ENCODE measurements at regions not wholly inside any gene's neighbourhood (a gene's known extent, or its start where the extent isn't known, plus 50 kb on each side); places are given as distances from the start of the nearest gene placed in this dataset.
"Not testable (repeated sequence)": the region's sequence is repeated elsewhere in the genome, so short reads cannot be mapped to it uniquely, and the experiment has no call there.

- H3K36me3 Mint-ChIP-seq (ENCODE audit: low read depth) = no peaks in the 10 kb centered on the region
- intact Hi-C loops (cut with DNase I, micrococcal nuclease) = no loop called here
- POLR2A ChIA-PET = no interaction called here
Observed at GRCh38 chr10:2882628-2883027, 184.7 kb upstream of the PFKP start.

DNA sequence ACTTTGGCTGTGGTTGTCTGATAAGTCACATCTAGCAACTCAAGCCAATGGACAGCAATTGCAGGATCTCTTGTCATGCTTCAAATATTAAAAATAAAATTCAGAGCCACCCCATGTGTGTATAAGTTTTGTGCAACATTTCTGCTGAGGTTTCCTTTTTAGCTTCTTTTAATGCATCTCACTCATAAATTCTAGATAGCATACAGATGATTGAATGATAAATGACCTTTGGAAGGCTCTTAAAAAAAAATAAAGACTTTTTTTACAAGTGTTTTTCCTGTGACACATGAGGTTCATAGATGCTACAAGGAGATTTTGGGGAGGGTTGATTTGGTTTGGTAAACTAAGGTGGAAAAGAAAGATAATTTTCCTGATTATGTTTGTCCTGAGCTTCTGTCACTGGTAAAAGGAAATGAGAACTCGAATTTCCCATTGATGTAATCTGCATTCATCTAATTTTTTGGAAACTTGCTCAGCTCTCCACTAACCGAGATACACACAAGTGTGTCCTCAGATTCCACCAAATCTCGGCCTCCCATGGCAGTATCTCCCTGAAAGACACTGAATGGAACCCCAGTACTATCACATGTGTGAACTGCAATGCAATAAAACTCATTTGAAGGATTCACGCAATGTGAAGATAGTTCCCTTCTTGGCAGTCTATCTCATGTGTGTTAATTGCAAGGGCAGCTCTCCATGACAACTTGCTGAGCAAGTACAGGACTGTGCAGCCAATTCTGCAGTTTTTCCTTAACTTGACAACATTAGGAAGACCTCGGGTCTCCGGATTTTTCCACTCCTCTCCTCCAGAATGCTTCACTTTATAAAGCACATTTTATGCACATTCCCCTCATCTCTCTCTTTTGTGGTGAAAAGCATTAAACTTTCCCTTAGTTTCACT, 185.4 kb upstream of the PFKP start:
- ChIA-PET POLR2A (no interaction called here), CTCF (no interaction called here)
- intact Hi-C loops (cut with DNase I, micrococcal nuclease) = no loop called here
- TF ChIP-seq CTCF (IDR thresholded peaks at IDR 0.05) = no peak
- ATAC-seq (ENCODE audit: poor library complexity) (no peak), DNase-seq (no peak)
- no peak overlapping the region for H3K27ac Mint-ChIP-seq
- H3K9me3 ChIP-seq (ENCODE audit: control insufficient read depth in 1 of 2, insufficient read depth in 1 of 2, low read length in 2 of 2) = no peaks in the 10 kb centered on the region
- H3K4me1 ChIP-seq (ENCODE audit: insufficient read depth, low read length) = no peaks in the 10 kb centered on the region
- H3K27ac ChIP-seq (ENCODE audit: low read depth in 1 of 2, low read length in 2 of 2) = no peak overlapping the region
- peaks cover 21% of the 10 kb centered on the region for H3K27me3 Mint-ChIP-seq
- no peaks in the 10 kb centered on the region for H3K27me3 ChIP-seq (ENCODE audit: control insufficient read depth in 1 of 2, insufficient read depth in 2 of 2, low read length in 2 of 2)
- H3K9me3 Mint-ChIP-seq = no peaks in the 10 kb centered on the region
- no peaks in the 10 kb centered on the region for H3K36me3 ChIP-seq (ENCODE audit: insufficient read depth, low read length)
- H3K4me3 Mint-ChIP-seq = no peak overlapping the region
- H3K4me3 ChIP-seq (ENCODE audit: low read length) = no peak overlapping the region
- no peaks in the 10 kb centered on the region for H3K36me3 Mint-ChIP-seq (ENCODE audit: low read depth)
- no peaks in the 10 kb centered on the region for H3K4me1 Mint-ChIP-seq (ENCODE audit: low read depth)

More at GRCh38 chr10:2882628-2883027, 184.7 kb upstream of the PFKP start:
- H3K9me3 ChIP-seq (ENCODE audit: control insufficient read depth in 1 of 2, insufficient read depth in 1 of 2, low read length in 2 of 2) = peaks cover 0 to 3% of the 10 kb centered on the region in 2 experiments
- Mint-ChIP-seq H3K9me3 (no peaks in the 10 kb centered on the region), H3K27ac (no peak overlapping the region), H3K27me3 (peaks cover 21% of the 10 kb centered on the region), H3K4me1 (ENCODE audit: low read depth) (no peaks in the 10 kb centered on the region), H3K4me3 (no peak overlapping the region)
- no peak for ATAC-seq (ENCODE audit: poor library complexity)
- DNase-seq = no peak
- no peak overlapping the region for H3K27ac ChIP-seq (ENCODE audit: low read depth in 1 of 2, low read length in 2 of 2)
- CTCF ChIA-PET = no interaction called here
- peaks cover 0 to 3% of the 10 kb centered on the region in 2 experiments for H3K27me3 ChIP-seq (ENCODE audit: control insufficient read depth in 1 of 2, insufficient read depth in 2 of 2, low read length in 2 of 2)
- no peak overlapping the region for H3K4me3 ChIP-seq (ENCODE audit: low read length)
- no peaks in the 10 kb centered on the region for H3K36me3 ChIP-seq (ENCODE audit: insufficient read depth, low read length)
- no peak for TF ChIP-seq CTCF (IDR thresholded peaks at IDR 0.05)
- H3K4me1 ChIP-seq (ENCODE audit: insufficient read depth, low read length) = no peaks in the 10 kb centered on the region

DNA sequence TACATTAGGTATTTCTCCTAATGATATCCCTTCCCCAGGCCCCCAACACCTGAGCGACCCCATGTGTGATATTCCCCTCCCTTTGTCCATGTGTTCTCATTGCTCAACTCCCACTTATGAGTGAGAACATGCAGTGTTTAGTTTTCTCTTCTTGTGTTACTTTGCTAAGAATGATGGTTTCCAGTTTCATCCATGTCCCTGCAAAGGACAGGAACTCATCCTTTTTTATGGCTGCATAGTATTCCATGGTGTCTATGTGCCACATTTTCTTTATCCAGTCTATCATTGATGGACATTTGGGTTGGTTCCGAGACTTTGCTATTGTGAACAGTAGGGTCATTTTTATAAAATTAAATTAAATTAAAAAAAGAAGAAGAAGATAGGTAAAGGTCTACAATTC, 187.3 kb upstream of the PFKP start:
- POLR2A ChIA-PET; H3K36me3 ChIP-seq (ENCODE audit: insufficient read depth, low read length); H3K4me1 ChIP-seq (ENCODE audit: insufficient read depth, low read length); H3K27me3 ChIP-seq (ENCODE audit: control insufficient read depth in 1 of 2, insufficient read depth in 2 of 2, low read length in 2 of 2); H3K4me1 Mint-ChIP-seq (ENCODE audit: low read depth); ATAC-seq (ENCODE audit: poor library complexity); H3K9me3 Mint-ChIP-seq; CTCF ChIA-PET; H3K36me3 Mint-ChIP-seq (ENCODE audit: low read depth); H3K9me3 ChIP-seq (ENCODE audit: control insufficient read depth in 1 of 2, insufficient read depth in 1 of 2, low read length in 2 of 2); DNase-seq; H3K4me3 Mint-ChIP-seq; intact Hi-C loops (cut with DNase I, micrococcal nuclease); H3K4me3 ChIP-seq (ENCODE audit: low read length); H3K27ac Mint-ChIP-seq; H3K27ac ChIP-seq (ENCODE audit: low read depth in 1 of 2, low read length in 2 of 2): not testable (repeated sequence)
- peaks cover 21% of the 10 kb centered on the region for H3K27me3 Mint-ChIP-seq

GRCh38 chr10:2878818-2879217, 188.5 kb upstream of the PFKP start:
- no peaks in the 10 kb centered on the region for H3K9me3 ChIP-seq (ENCODE audit: control insufficient read depth in 1 of 2, insufficient read depth in 1 of 2, low read length in 2 of 2)
- H3K27ac ChIP-seq (ENCODE audit: low read depth in 1 of 2, low read length in 2 of 2) = no peak overlapping the region
- POLR2A ChIA-PET = no interaction called here
- ATAC-seq (ENCODE audit: poor library complexity) = no peak
- no peaks in the 10 kb centered on the region for H3K4me1 ChIP-seq (ENCODE audit: insufficient read depth, low read length)
- Mint-ChIP-seq H3K27ac (no peak overlapping the region), H3K36me3 (ENCODE audit: low read depth) (no peaks in the 10 kb centered on the region), H3K9me3 (no peaks in the 10 kb centered on the region), H3K4me3 (no peak overlapping the region), H3K27me3 (peaks cover 17% of the 10 kb centered on the region), H3K4me1 (ENCODE audit: low read depth) (no peaks in the 10 kb centered on the region)
- H3K36me3 ChIP-seq (ENCODE audit: insufficient read depth, low read length) = no peaks in the 10 kb centered on the region
- no peak for TF ChIP-seq CTCF (IDR thresholded peaks at IDR 0.05)
- intact Hi-C loops (cut with DNase I, micrococcal nuclease) = no loop called here
- CTCF ChIA-PET = no interaction called here
- no peak for DNase-seq
- no peaks in the 10 kb centered on the region for H3K27me3 ChIP-seq (ENCODE audit: control insufficient read depth in 1 of 2, insufficient read depth in 2 of 2, low read length in 2 of 2)
- H3K4me3 ChIP-seq (ENCODE audit: low read length) = no peak overlapping the region
